Immature natural killer cell (primary cell): ENCODE measurements at regions not wholly inside any gene's neighbourhood (a gene's known extent, or its start where the extent isn't known, plus 50 kb on each side); places are given as distances from the start of the nearest gene placed in this dataset.
"Not testable (repeated sequence)": the region's sequence is repeated elsewhere in the genome, so short reads cannot be mapped to it uniquely, and the experiment has no call there.

Source experiments
- DNase-seq, 3 donors: peaks; one replicate each; pipeline ENCODE4 v3.0.0; 2022; ENCODE audit warnings: mixed read lengths in 1 of 3
- H3K27ac Mint-ChIP-seq, 6 donors: one replicate each; pipeline ENCODE4 v1.8.0; 2020; ENCODE audit warnings: mixed read lengths in 6 of 6, mild to moderate bottlenecking in 5 of 6, inconsistent platforms in 4 of 6, moderate library complexity in 3 of 6
- H3K27me3 Mint-ChIP-seq, 3 donors: one replicate each; pipeline ENCODE4 v1.8.0; 2020 to 2021; ENCODE audit warnings: low read depth in 3 of 3, mild to moderate bottlenecking in 3 of 3, mixed read lengths in 3 of 3, moderate library complexity in 3 of 3, inconsistent platforms in 1 of 3
- H3K36me3 Mint-ChIP-seq, 3 donors: one replicate each; pipeline ENCODE4 v1.8.0; 2020; ENCODE audit warnings: mixed read lengths in 3 of 3, inconsistent platforms in 2 of 3, mild to moderate bottlenecking in 2 of 3
- H3K4me1 Mint-ChIP-seq, 2 donors: one replicate each; pipeline ENCODE4 v1.8.0; 2020; ENCODE audit warnings: inconsistent platforms in 2 of 2, mild to moderate bottlenecking in 2 of 2, mixed read lengths in 2 of 2, moderate library complexity in 1 of 2
- H3K4me3 Mint-ChIP-seq, 5 donors: one replicate each; pipeline ENCODE4 v1.8.0; 2020; ENCODE audit warnings: mild to moderate bottlenecking in 5 of 5, mixed read lengths in 5 of 5, inconsistent platforms in 3 of 5, moderate library complexity in 3 of 5
- H3K9me3 Mint-ChIP-seq, 6 donors: one replicate each; pipeline ENCODE4 v1.8.0; 2020; ENCODE audit warnings: mild to moderate bottlenecking in 6 of 6, mixed read lengths in 6 of 6, inconsistent platforms in 4 of 6, moderate library complexity in 3 of 6

DNA sequence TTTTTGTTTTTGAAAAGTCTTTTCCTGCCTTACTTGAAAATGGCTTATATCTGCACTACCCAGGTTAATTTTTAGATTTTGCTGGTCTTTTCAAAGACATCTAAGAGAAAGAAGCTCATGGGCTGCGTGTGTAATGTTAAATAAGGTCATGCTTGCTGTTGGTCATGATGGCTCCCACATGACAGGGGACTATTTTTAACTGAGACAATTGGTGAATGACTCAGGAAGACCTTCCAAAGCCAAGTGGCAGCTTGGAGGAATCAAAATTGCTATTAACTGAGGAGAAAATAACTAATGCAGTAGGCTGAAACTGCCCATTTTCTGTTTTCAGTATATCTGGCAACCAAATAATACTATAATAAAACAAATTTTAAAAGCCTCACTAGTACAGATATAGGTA, 117.1 kb upstream of the SPAG17 start:
- Mint-ChIP-seq H3K27ac (no peak overlapping the region), H3K4me1 (no peaks in the 10 kb centered on the region), H3K36me3 (no peaks in the 10 kb centered on the region), H3K4me3 (no peak overlapping the region), H3K27me3 (no peaks in the 10 kb centered on the region), H3K9me3 (peaks cover 2 to 15% (median 5%) of the 10 kb centered on the region in 6 donors)
- no peak for DNase-seq

DNA sequence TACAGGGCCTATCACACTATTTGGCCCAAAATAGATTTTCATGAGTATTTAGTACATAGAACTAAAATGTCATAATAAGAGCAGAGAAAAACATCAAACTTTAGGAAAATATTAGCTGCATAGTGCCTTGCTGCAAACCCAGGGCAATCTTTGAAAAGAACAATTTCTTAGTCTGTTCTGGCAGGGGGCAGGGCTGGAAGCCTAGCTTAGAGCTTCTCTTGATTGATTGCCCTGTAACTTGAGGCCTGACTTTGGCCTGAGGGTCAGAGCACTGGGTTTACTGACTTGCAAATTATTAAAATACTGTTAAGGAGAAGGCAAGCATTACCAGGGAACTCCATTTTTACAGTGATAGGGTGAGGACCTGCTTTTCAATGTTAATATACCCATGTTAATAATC, 115.8 kb upstream of the SPAG17 start:
- no peaks in the 10 kb centered on the region for H3K4me1 Mint-ChIP-seq

DNA sequence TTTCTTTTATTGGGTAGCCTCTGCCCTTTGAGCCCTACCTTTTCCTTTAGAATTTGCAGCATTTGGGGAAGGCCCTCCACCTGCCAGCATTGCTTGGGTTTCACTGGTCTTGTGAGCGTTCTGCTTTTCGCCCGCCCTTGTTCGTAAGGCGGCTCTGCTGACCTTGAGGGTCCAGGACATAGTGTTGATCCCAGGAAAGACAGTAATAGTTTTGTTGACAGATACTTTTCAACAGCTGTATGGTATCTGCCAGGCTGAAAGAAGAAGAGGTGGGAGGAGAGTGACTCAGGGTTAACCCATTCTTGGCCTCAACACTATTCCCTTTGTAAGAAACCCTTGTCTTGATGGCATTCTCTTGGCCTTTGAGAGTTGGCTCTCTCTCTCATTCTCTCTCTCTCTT, 113.4 kb upstream of the SPAG17 start:
- H3K27ac Mint-ChIP-seq = no peak overlapping the region
- no peaks in the 10 kb centered on the region for H3K36me3 Mint-ChIP-seq
- no peaks in the 10 kb centered on the region for H3K4me1 Mint-ChIP-seq
- no peak overlapping the region for H3K4me3 Mint-ChIP-seq
- H3K27me3 Mint-ChIP-seq = peaks cover 0 to 3% (median 0%) of the 10 kb centered on the region in 3 donors
- H3K9me3 Mint-ChIP-seq = peaks cover 0 to 19% (median 5%) of the 10 kb centered on the region in 6 donors
- DNase-seq = no peak

More for the DNA sequence above, 115.8 kb upstream of the SPAG17 start:
- no peak overlapping the region for H3K4me3 Mint-ChIP-seq
- H3K9me3 Mint-ChIP-seq = peaks cover 2 to 15% (median 5%) of the 10 kb centered on the region in 6 donors
- peaks cover 0 to 3% (median 0%) of the 10 kb centered on the region in 3 donors for H3K27me3 Mint-ChIP-seq
- no peaks in the 10 kb centered on the region for H3K36me3 Mint-ChIP-seq
- DNase-seq = no peak
- no peak overlapping the region for H3K27ac Mint-ChIP-seq

DNA sequence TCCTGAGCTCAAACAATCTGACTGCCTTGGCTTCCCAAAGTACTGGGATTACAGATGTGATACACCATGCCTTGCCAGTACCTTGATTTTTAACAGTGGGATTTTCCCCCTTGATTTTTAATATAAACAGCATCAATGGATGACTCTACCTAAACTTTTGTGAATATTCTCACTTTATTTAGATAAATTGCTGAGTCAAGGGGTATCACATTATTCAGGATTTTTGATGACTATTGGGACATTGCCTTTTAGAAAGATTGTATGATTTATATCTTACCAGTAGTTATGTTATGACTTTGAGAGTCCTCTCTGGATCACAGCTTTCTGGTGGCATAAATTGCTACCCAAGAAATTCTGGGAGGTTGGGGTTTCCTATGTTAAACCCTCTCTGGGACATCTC, 112.5 kb upstream of the SPAG17 start:
- H3K4me1 Mint-ChIP-seq = no peaks in the 10 kb centered on the region
- H3K9me3 Mint-ChIP-seq = peaks cover 3 to 23% (median 5%) of the 10 kb centered on the region in 6 donors
- H3K36me3 Mint-ChIP-seq = no peaks in the 10 kb centered on the region
- H3K27ac Mint-ChIP-seq = no peak overlapping the region
- H3K27me3 Mint-ChIP-seq = peaks cover 0 to 3% (median 0%) of the 10 kb centered on the region in 3 donors
- no peak for DNase-seq
- H3K4me3 Mint-ChIP-seq = no peak overlapping the region

DNA sequence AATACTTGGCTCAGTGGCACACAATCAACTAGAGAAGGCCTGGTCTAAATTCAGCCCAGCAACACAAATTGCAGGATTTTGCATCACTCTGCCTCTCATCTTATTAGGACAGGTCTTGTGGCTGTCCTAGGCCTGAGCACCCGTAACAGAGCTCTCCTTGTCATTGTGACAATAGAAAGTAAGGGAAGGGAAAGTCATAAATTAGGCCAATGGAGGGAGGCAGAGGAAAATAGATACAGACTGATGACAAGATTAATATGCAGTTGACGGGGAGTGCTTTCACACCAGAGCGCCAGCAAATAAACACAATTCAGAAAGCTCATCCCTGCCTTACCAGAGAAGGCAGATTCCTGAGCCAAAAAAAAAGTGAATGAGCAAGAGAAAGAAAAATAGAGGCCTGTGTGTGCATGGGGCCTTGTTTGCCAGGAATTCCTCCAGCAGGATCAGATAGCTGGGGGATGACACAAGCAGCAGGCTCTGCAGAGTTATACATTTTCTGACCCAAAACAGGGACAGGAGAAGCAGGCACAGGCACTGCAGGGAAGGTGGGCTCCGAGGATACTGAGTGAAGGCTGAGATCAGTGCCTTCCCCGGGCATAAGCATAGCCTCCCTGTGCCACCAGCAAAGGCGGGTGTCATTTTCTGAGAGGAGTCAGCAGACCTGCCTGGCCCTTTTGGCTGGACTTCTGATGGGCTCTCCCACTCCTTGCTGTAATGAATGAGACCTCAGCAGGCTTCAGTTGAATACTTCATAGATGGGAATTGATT, 110.0 kb upstream of the SPAG17 start:
- Mint-ChIP-seq H3K27me3 (peaks cover 0 to 3% (median 0%) of the 10 kb centered on the region in 3 donors), H3K4me3 (no peak overlapping the region), H3K36me3 (no peaks in the 10 kb centered on the region), H3K4me1 (no peaks in the 10 kb centered on the region), H3K27ac (no peak overlapping the region), H3K9me3 (peaks cover 0 to 18% (median 5%) of the 10 kb centered on the region in 6 donors)
- DNase-seq = no peak

DNA sequence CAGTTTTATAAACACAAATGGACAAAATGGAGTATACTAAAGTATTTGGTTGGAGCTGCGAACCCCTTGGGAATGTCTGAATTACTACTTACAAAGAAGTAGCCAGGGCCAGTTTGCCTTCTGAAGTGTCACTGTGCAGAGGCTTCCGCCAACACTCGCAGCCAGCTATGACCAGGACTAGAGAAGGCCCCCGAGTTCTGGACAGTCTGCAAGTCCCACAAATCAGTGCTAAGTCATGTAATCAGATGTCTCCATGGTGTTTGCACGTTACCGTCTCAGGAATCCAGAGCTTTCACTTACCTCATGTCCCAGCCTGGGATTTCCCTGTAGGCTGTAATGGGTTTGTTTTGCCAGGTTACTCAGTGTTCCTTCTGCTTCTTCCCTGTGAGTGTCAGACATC, 106.6 kb upstream of the SPAG17 start:
- H3K27ac Mint-ChIP-seq = no peak overlapping the region
- peaks cover 0 to 5% (median 0%) of the 10 kb centered on the region in 3 donors for H3K27me3 Mint-ChIP-seq
- H3K9me3 Mint-ChIP-seq = peaks cover 0 to 13% (median 4%) of the 10 kb centered on the region in 6 donors

DNA sequence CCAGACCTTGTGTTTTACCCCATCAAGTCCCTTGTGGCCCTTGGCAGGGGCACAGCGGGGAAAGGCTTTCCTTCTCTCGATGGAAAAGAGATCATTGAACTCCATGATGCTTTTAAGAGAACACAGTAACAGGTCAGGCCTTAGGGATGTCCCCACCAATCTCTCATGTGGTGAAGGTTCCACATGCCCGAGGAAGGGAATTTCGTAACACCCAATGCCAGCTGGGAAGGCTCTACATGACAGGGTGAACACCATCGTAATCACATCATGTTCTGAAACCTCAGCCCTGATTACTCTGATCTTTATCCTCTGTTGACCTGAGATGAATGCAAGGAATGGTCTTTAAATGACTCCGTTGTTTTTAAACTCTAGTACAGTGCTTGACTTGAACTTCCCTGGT, 105.5 kb upstream of the SPAG17 start:
- DNase-seq = no peak
- no peak overlapping the region for H3K4me3 Mint-ChIP-seq
- H3K27ac Mint-ChIP-seq = no peak overlapping the region
- peaks cover 0 to 2% (median 0%) of the 10 kb centered on the region in 3 donors for H3K27me3 Mint-ChIP-seq
- H3K9me3 Mint-ChIP-seq = peaks cover 0 to 13% (median 4%) of the 10 kb centered on the region in 6 donors
- no peaks in the 10 kb centered on the region for H3K36me3 Mint-ChIP-seq
- H3K4me1 Mint-ChIP-seq = no peaks in the 10 kb centered on the region

More for the DNA sequence above, 106.6 kb upstream of the SPAG17 start:
- H3K4me3 Mint-ChIP-seq = no peak overlapping the region
- no peaks in the 10 kb centered on the region for H3K36me3 Mint-ChIP-seq
- H3K4me1 Mint-ChIP-seq = no peaks in the 10 kb centered on the region
- DNase-seq = no peak

DNA sequence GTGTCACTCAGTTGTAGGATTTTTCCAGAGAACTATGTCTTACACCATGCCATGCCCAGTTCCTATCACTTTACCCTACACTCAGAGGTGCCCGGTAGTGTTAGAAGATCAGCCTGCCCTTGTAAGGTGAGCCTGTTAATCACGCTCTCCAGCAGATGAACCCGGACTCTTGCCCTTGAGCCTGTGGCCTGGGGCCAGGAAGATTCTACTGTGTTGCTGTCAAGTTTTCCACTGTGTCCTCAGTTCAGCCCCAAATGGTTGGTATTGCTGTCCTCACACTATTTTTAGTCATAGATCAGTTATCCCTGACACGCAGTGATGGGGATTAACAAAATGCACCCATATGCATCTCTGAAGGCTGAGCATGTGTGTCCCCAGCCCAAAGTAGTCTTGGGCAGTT, 105.0 kb upstream of the SPAG17 start:
- H3K4me3 Mint-ChIP-seq = no peak overlapping the region
- DNase-seq = no peak
- no peaks in the 10 kb centered on the region for H3K36me3 Mint-ChIP-seq
- no peak overlapping the region for H3K27ac Mint-ChIP-seq
- H3K4me1 Mint-ChIP-seq = no peaks in the 10 kb centered on the region
- H3K9me3 Mint-ChIP-seq = peaks cover 0 to 13% (median 4%) of the 10 kb centered on the region in 6 donors
- H3K27me3 Mint-ChIP-seq = peaks cover 0 to 2% (median 0%) of the 10 kb centered on the region in 3 donors

DNA sequence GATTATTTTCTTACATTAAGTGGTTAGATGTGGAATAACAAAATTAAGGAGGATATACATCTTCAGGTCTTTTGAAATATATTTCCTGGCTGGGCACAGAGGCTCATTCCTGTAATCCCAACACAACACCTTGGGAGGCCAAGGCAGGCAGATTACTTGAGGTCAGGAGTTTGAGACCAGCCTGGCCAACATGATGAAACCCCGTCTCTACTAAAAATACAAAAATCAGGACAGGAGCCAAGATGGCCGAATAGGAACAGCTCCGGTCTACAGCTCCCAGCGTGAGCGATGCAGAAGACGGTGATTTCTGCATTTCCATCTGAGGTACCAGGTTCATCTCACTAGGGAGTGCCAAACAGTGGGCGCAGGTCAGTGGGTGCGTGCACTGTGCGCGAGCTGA, 95.6 kb upstream of the SPAG17 start:
- not testable (repeated sequence) for H3K36me3 Mint-ChIP-seq, H3K4me1 Mint-ChIP-seq, DNase-seq, H3K27ac Mint-ChIP-seq, H3K27me3 Mint-ChIP-seq, H3K4me3 Mint-ChIP-seq
- H3K9me3 Mint-ChIP-seq = peaks cover 2 to 24% (median 14%) of the 10 kb centered on the region in 6 donors

DNA sequence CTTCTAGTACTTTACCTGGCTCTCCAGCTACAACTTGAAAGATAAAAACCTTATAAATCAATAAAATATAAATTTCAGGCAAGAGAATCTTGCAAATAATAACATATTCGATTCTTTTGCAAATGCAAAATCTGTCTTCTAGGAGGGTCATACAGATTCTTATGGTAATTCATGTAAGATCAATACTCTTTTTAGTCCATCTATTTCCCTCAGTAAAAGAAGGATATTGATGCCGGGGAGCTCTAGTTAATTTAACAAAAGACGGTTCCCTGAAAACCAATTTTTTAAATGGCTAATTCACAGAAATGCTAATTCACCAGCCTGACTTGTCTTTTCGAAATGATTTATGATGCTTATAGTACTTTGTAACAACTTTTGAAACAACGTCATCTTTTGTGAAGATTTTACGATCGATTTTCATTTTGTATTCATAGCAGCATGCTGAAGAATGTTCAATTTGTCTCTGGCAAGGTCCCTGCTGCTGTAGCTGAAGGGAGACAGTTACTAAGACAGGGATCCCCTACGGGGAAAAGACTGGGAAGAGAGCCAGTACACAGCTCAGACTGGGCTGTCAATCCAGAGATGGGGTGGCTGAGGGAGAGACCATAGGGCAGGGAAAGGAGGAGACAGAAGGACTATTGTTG, 90.6 kb upstream of the SPAG17 start:
- Mint-ChIP-seq H3K36me3 (peaks cover 0 to 4% (median 0%) of the 10 kb centered on the region in 3 donors), H3K4me1 (no peaks in the 10 kb centered on the region), H3K27me3 (peaks cover 0 to 2% (median 0%) of the 10 kb centered on the region in 3 donors), H3K27ac (no peak overlapping the region), H3K9me3 (peaks cover 8 to 20% (median 15%) of the 10 kb centered on the region in 6 donors), H3K4me3 (no peak overlapping the region)
- DNase-seq = no peak

DNA sequence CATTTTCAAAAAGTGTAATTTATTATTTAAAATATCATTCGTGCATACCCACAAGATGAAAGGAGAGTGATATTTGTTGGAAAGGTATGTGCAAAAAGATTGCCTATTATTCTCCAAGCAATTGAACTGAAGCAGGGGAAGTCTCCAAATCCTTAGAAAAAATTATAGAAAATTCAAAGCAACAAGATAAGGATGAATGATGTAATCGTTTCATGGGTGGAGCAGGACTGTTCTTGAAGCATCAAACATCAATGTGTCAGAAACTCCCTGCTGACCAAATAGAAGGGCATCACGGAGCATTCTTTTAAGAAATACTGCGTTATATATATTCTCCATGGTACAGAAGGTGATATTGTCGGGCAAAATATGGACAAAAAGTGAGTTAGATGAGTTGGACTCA, 87.9 kb upstream of the SPAG17 start:
- no peak for DNase-seq
- H3K36me3 Mint-ChIP-seq = no peaks in the 10 kb centered on the region
- no peaks in the 10 kb centered on the region for H3K4me1 Mint-ChIP-seq
- H3K4me3 Mint-ChIP-seq = no peak overlapping the region
- peaks cover 3 to 8% (median 7%) of the 10 kb centered on the region in 6 donors for H3K9me3 Mint-ChIP-seq
- peaks cover 0 to 2% (median 0%) of the 10 kb centered on the region in 3 donors for H3K27me3 Mint-ChIP-seq
- H3K27ac Mint-ChIP-seq = no peak overlapping the region

DNA sequence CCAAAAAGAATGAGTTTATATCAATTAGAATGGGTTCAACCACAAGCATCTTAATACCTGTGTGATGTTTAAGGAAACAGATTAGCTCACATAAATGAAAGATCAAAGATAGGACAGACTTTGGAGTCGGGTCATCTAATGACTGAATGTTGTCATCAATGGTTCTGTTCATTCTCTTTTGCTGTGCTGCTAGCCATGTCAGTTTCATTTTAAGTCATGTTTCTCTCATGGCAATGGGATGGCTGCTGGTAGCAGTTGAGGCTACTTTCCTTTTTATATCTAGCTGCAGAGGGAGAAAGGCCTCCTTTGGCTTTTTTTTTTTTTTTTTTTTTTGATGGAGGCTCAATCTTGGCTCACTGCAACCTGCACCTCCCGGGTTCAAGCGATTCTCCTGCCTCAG, 86.9 kb upstream of the SPAG17 start:
- H3K4me1 Mint-ChIP-seq = no peaks in the 10 kb centered on the region
- peaks cover 0 to 2% (median 0%) of the 10 kb centered on the region in 3 donors for H3K27me3 Mint-ChIP-seq
- no peak overlapping the region for H3K4me3 Mint-ChIP-seq
- DNase-seq = no peak
- no peak overlapping the region for H3K27ac Mint-ChIP-seq
- H3K36me3 Mint-ChIP-seq = no peaks in the 10 kb centered on the region
- H3K9me3 Mint-ChIP-seq = peaks cover 0 to 8% (median 6%) of the 10 kb centered on the region in 6 donors

DNA sequence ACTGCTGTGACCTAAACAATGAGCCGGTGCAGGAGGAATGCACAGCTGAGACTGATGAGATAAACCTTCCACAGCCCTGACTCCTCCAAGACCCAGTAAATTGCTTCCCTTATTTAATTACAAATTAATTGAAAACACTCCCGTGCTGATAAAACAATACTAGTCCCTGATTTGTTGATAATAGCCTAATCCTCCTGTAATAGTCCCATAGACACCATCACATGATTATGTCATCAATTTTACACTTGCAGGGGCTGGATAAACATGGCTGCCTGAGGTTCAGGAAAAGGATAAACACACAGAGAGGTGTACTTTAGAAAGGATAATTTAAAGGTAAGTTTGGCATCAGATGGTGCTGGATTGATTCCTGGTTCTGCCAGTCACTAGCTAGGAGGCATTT, 84.6 kb upstream of the SPAG17 start:
- H3K36me3 Mint-ChIP-seq = no peaks in the 10 kb centered on the region
- H3K4me1 Mint-ChIP-seq = no peaks in the 10 kb centered on the region
- no peak overlapping the region for H3K4me3 Mint-ChIP-seq
- peaks cover 0 to 8% (median 0%) of the 10 kb centered on the region in 6 donors for H3K9me3 Mint-ChIP-seq
- peaks cover 0 to 2% (median 0%) of the 10 kb centered on the region in 3 donors for H3K27me3 Mint-ChIP-seq
- DNase-seq = no peak
- no peak overlapping the region for H3K27ac Mint-ChIP-seq

DNA sequence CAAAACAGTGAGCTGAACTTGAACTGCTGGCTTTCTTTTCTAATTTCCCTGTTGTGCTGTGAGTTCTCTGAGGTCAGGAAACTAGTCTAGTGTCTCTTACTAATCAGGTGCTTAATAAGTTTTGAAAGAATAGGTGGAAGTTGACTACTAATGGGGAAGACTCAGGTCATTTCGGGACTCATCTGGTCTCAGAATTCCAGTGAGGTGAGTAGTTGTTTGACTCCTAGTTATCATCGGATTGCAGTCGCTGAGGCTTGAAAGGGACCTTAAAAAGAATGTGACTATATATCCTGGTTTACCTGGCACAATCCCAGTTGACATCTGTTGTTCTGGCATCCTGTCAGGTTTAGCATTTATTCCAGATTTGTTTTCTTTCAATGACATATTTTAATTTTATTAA, 81.4 kb upstream of the SPAG17 start:
- peaks cover 0 to 2% (median 0%) of the 10 kb centered on the region in 3 donors for H3K27me3 Mint-ChIP-seq
- H3K27ac Mint-ChIP-seq = no peak overlapping the region
- H3K4me1 Mint-ChIP-seq = no peaks in the 10 kb centered on the region
- no peaks in the 10 kb centered on the region for H3K36me3 Mint-ChIP-seq
- DNase-seq = no peak
- no peak overlapping the region for H3K4me3 Mint-ChIP-seq
- peaks cover 0 to 7% (median 0%) of the 10 kb centered on the region in 6 donors for H3K9me3 Mint-ChIP-seq
